WERI-Rb-1 (cell line): ENCODE measurements at regions not wholly inside any gene's neighbourhood (a gene's known extent, or its start where the extent isn't known, plus 50 kb on each side); places are given as distances from the start of the nearest gene placed in this dataset.

ENCODE experiments used
- DNase-seq: peaks from one replicate; pipeline ENCODE4 v3.0.0-alpha.2; 2020
- H3K27ac ChIP-seq: fragments of 250-450 bp; sonication (Bioruptor Pico); 2 replicates; pipeline ENCODE4 v1.5.1; 2020; ENCODE audit warnings: mild to moderate bottlenecking, moderate library complexity
- H3K27me3 ChIP-seq: fragments of 250-450 bp; sonication (Bioruptor Pico); 2 replicates; pipeline ENCODE4 v1.5.1; 2021; ENCODE audit warnings: mild to moderate bottlenecking, low read depth, moderate library complexity; ENCODE audit not compliant: insufficient read depth, severe bottlenecking
- H3K36me3 ChIP-seq: fragments of 250-450 bp; sonication (Bioruptor Pico); 2 replicates; pipeline ENCODE4 v1.5.1; 2020; ENCODE audit warnings: mild to moderate bottlenecking, moderate library complexity
- H3K4me3 ChIP-seq: 2 replicates; pipeline ENCODE4 v1.5.1; 2011; ENCODE audit warnings: low read depth, mild to moderate bottlenecking, control low read depth, low read length
- H3K9me3 ChIP-seq: fragments of 250-450 bp; sonication (Bioruptor Pico); 2 replicates; pipeline ENCODE4 v1.5.1; 2021; ENCODE audit warnings: mild to moderate bottlenecking, moderate library complexity; ENCODE audit not compliant: severe bottlenecking
- CTCF ChIP-seq: IDR thresholded peaks from 2 replicates; pipeline ENCODE4 v1.5.1; 2011; ENCODE audit warnings: low read depth, mild to moderate bottlenecking, control low read depth, inconsistent platforms, low read length

GRCh38 chr9:27990524-27990923 lies 417.2 kb upstream of the C9orf72 start:
- H3K4me3 ChIP-seq, result no peak overlapping the region
- no peaks in the 10 kb centered on the region for H3K27me3 ChIP-seq
- H3K27ac ChIP-seq, result no peak overlapping the region
- DNase-seq, result no peak
- TF ChIP-seq CTCF, result no peak
- no peaks in the 10 kb centered on the region for H3K36me3 ChIP-seq
- no peaks in the 10 kb centered on the region for H3K9me3 ChIP-seq

GRCh38 chr9:27991221-27991620 lies 417.9 kb upstream of the C9orf72 start:
- Histone ChIP-seq H3K27me3 (no peaks in the 10 kb centered on the region), H3K9me3 (no peaks in the 10 kb centered on the region), H3K36me3 (no peaks in the 10 kb centered on the region), H3K27ac (no peak overlapping the region), H3K4me3 (no peak overlapping the region)
- peak; percentile 13 for DNase-seq
- no peak for TF ChIP-seq CTCF

GRCh38 chr9:28001096-28001495 lies 427.8 kb upstream of the C9orf72 start:
- H3K27ac ChIP-seq, result no peak overlapping the region
- no peaks in the 10 kb centered on the region for H3K36me3 ChIP-seq
- no peak for DNase-seq
- no peak for TF ChIP-seq CTCF
- no peaks in the 10 kb centered on the region for H3K27me3 ChIP-seq
- H3K9me3 ChIP-seq, result no peaks in the 10 kb centered on the region
- H3K4me3 ChIP-seq, result no peak overlapping the region

- no peak overlapping the region for H3K4me3 ChIP-seq
- no peaks in the 10 kb centered on the region for H3K9me3 ChIP-seq
- no peaks in the 10 kb centered on the region for H3K27me3 ChIP-seq
- H3K36me3 ChIP-seq, result no peaks in the 10 kb centered on the region
- TF ChIP-seq CTCF, result no peak
- DNase-seq, result no peak
- no peak overlapping the region for H3K27ac ChIP-seq
Observed at GRCh38 chr9:28004900-28005299, 431.6 kb upstream of the C9orf72 start.

GRCh38 chr9:28005779-28006178 lies 432.5 kb upstream of the C9orf72 start:
- Histone ChIP-seq H3K27ac (no peak overlapping the region), H3K27me3 (no peaks in the 10 kb centered on the region), H3K36me3 (no peaks in the 10 kb centered on the region), H3K9me3 (no peaks in the 10 kb centered on the region), H3K4me3 (no peak overlapping the region)
- no peak for TF ChIP-seq CTCF
- DNase-seq, result no peak

GRCh38 chr9:28007097-28007817 lies 434.0 kb upstream of the C9orf72 start:
- Histone ChIP-seq H3K36me3 (no peaks in the 10 kb centered on the region), H3K4me3 (no peak overlapping the region), H3K9me3 (no peaks in the 10 kb centered on the region), H3K27ac (no peak overlapping the region), H3K27me3 (no peaks in the 10 kb centered on the region)
- no peak for DNase-seq
- no peak for TF ChIP-seq CTCF
